ENCODE measurements at regions not wholly inside any gene's neighbourhood (a gene's known extent, or its start where the extent isn't known, plus 50 kb on each side); places are given as distances from the start of the nearest gene placed in this dataset.

DNA sequence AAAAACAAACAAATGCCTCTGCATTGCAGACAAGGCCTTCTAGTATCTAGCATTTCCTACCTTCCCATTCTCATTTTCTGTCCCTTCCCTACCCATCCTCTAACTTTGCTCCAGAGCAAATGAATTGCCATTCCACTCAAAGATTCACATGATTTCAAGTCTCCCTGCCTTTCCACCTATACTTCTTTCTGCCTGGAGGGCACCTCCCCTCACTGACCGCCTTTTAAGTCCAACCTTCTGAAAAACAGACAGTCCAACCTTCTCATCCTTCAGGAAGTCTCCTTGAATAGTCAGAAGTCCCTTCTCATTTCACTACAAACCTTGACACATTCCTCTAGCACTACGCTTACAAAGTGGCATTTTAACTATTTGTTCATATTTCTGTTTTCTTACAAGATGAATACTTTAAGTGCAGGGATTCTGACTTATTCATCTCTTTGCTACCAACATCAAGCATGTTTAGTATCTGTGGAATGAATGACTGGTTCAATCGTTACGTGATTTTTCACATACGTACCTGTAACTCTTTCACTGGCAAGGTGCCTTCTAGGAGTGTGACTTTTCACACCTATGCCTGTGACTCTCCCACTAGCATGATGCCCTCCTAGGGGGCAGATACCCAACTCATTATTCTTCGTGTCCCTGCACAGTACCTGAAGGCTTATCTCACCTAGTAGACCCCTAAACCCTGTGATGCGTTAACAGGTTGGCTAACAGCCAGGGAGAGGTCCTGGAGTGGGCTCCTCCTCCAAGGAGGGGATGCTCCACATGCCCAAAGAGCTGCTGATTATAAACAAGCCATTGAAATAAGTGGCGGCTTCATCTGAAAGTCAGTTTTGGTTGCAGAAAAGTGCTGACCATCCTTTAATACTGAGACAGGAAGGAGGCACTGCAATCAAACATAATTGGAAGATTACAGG, 356.2 kb downstream of the MYCN start:
- DNase-seq (ENCODE audit: low read depth in 2 of 2), result no peak

DNA sequence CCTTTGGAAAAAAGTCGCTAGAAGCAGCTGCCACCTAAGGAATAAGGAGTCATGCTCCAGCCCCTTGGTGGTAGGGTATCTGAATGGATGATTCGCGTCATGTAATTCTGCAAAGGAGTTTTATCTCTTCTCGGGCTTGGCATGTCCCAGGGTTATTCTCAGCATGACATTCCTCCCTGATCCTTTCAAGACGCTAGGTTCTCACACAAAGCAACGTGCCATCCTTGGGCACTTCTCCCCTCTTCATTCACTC, 355.6 kb downstream of the MYCN start:
- DNase-seq (ENCODE audit: low read depth in 2 of 2), result no peak

DNA sequence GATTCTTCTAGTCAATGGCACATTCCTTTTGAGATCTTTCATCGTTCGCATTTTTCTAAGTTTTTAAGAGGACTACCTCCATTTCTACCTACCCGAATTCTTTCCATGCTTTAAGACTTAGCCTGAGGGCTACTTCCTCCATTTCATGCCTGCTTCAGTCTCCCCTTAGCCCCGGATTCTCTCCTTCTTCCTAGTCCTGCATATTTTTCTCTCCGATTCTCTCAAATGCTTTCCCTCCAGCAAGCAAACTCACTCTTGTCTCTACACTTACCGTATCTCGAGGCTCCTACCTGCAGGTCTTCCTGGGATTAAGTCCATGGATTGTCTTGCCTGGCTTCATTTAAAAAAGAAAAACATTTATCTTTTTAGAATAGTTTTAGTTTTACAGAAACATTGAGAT, 354.4 kb downstream of the MYCN start:
- DNase-seq (ENCODE audit: low read depth in 2 of 2), result no peak

DNA sequence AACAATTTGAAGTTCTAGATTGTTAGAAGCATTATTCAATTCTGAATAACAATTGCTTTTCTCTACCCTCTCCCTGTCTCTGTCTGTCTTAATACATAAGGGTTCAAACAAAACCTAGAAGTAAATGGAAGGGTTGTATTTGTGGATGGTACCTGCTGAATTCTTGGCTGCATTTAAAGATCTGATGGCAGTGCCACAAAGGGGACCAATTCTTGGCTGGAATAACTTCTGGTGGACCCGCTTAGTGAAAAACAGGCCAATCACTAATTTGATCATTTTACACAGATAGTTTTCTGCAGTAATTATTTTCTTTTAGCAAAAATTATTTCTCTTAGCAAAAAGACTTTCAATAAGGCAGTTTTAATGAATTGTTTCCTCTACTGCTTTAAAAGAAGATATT, 353.5 kb downstream of the MYCN start:
- no peak for DNase-seq (ENCODE audit: low read depth in 2 of 2)

DNA sequence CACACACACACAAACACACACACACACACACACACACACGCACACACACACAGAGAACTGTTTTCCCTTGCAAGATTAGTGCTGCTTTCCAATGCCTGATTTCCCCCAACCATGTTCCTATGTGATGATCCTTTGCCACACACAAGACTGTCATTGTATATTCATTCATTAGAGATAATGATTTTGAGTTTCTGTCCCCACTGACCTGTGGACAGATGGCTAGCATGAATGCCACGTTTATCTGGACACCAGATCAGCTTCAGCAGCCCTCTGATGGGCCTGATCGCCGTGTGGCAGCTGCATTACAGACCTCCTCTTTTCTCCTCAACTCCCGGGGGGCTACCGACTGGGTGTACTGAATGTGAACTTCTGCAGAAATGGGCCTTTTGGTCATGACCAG, 353.0 kb downstream of the MYCN start:
- no peak for DNase-seq (ENCODE audit: low read depth in 2 of 2)

DNA sequence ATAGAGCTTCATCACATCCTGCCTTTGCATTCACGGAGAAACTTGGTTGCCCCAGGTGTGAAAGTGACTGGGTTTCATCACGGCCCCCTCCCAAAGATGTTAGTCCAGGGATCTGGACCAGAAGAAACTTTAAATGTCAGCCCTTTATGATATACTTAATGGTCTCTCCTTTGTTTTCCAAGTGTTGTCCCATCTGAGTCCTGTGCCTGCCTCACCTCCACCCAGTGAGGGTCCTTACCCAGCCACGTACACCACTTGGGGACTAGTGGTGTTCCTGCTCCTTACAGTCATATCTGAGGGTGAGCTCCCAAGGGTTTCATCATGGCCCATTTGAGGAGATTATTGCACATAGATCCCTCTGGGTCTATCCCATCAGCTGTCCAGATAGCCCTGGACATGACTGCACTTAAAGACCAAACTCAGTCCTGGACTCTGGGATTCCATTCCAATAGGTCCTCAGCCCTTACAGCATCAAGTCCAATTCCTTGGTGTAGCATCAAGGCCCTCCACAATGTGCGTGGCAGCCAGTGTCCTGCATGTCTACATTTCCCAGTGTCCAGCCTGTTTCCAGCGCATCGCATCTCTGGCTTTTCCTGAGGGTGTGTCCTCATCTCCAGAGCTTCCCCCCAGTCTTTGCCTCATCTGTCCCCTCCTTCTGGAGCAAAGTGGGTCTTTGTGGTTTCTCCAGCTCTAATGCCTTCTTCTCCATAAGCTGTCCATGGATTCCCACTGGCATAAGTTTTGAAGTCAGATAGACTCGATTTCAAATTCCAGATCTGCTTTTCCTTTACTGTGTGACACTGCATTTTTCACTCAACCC, 351.6 kb downstream of the MYCN start:
- DNase-seq (ENCODE audit: low read depth in 2 of 2), result no peak

DNA sequence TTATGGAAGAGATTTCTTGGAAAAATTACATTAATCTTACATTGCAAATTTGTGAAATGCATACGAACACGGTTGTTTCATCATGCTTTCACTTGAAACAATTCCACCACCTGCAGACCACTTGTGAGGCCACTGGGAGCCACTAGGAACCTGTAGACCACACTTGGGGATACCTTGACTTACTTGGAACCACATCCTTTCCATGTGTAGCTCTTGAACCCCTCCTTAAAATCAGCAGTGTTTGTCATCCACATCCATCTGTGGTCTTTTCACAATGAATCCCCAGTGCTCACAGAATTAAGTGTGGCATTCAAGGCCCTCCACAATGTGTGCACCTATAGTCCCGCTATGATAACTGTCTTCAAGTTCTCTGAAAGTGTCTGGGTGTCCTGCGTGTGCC, 350.9 kb downstream of the MYCN start:
- no peak for DNase-seq (ENCODE audit: low read depth in 2 of 2)

DNA sequence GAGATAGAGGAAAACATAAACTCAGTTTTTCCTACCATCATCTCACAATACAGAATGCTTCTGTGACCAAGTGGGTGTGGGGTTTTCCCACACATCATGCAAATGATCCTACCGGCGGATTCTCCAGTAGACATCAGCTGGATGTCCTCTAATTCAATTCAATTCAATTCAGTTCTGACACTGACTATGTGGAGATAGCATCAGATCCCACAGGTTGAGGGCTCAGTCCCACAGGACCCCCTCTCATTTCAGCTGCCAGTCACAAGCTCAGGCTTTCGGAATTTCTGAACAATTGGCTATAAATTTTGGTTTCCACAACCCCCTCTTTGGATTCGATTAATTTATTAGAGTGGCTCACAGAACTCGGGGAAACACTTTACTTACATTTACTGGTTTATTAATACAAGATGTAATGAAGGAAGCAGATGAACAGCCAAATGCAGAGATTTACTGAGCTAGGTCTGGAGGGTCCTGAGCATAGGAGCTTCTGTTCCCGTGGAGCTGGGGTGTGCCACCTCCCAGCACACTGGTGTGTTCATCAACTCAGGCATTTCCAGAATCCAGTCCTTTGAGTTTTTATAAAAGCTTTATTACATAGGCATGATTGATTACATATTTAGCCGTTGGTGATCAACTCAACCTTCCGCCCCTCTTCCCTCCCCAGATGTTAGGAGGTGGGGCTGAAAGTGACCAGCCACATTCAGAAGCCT, 350.1 kb downstream of the MYCN start:
- DNase-seq (ENCODE audit: low read depth in 2 of 2), result no peak

DNA sequence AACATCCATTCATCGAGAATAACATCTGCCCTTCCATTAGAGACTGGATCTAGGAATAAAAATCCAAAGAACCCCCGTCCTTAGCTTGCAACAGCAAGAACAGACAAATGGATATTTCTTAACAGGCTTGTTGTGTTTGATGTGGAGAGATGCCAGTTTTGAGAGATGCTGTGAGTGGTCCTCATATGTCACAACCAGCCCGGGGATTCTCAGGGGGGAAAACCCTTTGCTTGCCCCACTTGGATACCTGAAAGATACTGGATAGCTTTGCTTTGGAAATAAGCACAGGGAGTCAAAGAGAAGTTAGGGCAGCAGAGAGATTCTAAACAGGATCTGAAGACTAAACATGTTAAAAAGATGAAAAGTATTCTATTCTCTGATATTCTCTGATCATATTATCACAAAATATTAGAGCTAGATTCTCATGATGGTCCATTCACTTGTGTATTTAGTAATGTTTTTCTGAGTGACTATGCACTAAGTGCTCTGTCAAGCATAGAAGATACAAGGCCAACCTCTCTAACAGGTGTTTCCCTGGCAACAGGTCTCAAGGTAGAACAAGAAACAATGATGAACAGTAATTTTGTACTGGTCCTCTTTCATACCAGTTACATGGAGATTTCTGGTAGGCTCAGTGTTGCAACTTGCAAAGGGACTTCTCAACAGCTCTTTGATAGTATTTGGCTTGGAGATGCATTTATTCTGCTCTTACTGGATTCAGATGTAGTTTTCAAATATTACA, 348.2 kb downstream of the MYCN start:
- DNase-seq (ENCODE audit: low read depth in 2 of 2), result no peak

DNA sequence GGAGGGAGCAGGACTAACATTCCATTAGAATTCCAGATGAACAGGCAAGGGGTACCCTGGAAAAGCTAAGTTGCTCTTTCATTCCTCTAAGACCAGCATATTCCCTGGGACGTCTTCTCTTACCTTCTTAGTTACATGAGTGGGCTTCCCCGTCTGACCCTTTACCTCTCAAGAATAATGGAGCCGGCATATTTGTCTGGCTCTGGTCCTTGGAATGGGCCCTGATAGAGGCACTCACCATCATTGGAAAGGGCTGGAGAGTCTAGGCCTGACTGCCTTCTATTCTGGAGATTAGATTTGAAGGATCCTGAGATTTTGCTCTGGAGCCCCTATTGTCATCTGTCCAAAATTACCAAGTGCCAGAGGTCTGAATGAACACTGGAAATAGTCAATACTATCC, 347.5 kb downstream of the MYCN start:
- DNase-seq (ENCODE audit: low read depth in 2 of 2), result no peak

DNA sequence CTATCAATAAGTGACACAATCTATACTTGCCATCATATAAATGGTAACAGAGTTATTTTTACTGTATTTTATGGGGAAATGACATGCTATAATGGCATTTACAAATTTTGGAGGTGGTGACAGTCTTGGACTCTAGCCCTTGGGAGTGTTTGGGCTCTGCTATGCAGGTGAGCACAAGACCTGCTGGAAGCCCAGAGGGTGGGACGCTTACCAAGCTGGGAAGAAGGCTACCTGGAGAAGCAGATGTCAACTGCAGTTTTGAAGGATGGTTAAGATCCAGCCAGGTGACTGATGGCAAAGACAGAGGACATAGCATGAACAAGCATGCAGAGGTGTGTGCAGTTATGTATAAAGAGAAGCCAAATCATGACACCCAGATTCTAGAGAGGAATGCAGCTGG, 346.9 kb downstream of the MYCN start:
- DNase-seq (ENCODE audit: low read depth in 2 of 2), result no peak

DNA sequence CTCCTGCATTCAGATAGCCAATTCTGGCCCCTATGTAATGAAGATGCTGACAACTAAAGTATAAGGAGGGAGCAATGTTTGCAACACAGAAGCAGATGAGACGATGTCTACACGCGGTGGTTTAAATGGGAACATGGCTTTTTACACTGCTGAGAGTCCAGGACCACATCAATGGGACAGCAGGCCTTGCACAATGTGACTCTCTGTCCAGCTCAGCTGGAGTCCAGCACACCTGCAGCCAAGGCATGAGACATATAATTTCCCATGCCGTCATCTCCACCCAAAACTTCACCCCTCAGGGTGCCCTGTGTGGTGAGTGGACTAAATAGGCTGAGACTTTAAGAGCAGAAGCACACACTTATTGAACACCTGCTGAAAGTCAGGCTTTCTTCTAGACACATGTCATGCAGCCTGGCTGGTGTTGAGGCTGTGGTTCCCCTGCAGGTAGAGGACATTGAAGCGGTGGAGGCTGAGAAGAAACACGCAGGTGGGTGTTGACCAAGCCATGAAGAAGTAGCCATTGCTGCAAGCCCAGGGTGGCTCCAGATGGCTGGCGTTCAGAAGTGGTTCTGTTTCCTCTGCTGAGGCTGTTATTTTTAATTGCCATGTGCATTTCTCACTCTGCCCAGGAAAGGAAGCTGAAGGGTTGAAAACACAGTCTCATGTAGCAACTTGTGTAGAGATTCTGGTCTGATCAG, 345.6 kb downstream of the MYCN start:
- DNase-seq (ENCODE audit: low read depth in 2 of 2), result no peak

DNA sequence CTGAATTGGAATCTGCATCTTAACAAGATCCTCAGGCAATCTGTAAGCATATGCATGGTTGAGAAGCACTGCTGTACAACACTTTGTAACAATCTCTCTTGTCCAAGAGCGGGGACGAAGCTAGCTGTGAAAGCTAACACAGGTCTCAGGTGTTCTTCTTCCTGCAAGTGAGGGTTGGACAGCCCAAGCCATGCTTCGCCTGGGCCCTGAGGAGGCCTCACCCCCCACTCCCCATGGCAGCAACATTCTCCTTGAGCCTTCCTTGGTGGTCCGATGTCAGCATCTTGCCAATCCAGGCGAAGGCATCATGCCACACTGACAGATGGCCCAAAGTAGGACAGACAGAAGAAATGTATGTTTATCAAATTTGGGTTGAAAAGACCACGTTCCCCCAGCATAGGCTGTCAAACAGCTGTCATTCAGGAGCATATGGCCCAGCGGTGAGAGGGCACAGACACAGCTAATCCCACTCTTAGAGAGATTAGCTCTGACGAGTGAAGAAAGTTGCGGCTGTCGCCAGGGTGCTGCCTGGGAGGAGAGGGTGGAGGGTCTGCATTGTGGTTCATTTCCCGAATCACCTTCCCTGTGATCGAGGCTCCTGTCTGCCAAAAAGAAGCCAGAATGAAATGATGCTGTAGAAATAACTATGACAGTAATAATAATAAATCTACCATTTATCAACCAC, 344.7 kb downstream of the MYCN start:
- no peak for DNase-seq (ENCODE audit: low read depth in 2 of 2)

DNA sequence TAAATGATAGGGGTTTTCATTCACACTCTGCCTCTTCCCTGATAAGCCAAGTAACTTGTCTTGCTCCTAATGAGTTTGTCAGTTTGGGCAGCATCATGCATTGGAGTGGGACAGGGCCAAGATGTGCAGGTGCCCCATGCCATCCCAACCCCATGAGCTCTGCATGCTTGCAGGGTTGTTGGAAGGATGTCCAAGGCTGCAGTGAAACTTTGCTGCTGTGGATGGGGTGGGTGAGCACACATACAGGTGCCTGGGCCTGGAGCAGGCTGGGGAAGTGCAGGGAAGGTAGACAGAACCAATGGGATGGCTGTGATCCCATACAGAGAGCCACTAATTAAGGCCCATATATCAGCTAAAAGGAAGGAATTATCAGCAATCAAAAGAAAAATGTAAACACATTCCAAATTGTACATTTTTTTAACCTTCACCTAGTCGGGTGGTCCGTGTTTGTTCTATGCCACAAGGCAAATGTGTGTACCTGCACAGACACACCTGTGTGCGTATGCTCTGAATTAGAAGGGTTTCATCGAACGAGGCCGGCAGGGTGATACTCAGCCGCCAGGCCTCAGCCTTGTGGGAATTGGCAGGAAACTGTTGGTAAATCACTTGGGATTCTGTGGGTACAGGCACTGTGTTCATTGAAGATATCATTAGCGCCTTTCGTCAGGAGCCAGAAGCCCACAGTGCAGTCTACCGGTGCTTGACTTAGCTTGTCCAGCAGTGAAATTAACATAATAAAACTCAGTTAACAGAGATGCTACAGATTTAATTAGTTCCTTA, 342.9 kb downstream of the MYCN start:
- no peak for DNase-seq (ENCODE audit: low read depth in 2 of 2)

DNA sequence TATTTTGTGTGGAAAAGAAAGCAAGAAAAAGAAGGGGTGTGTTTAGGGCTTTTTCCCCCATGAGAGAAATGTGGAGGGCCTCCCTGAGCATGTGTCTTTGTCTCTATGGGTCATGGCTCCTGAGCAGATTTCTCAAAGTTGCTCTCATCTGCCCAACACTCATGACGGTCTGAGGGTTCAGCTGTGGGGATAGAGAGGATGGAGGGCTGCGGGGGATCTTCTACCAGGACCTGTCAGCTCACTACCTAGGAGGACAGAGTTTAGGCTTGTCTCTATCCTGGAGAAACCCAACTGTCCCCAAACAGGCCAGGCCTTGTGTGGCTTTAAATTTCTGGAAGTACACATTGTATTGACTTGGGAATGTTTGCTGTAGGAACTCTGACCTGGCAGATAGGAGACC, 342.2 kb downstream of the MYCN start:
- no peak for DNase-seq (ENCODE audit: low read depth in 2 of 2)

DNA sequence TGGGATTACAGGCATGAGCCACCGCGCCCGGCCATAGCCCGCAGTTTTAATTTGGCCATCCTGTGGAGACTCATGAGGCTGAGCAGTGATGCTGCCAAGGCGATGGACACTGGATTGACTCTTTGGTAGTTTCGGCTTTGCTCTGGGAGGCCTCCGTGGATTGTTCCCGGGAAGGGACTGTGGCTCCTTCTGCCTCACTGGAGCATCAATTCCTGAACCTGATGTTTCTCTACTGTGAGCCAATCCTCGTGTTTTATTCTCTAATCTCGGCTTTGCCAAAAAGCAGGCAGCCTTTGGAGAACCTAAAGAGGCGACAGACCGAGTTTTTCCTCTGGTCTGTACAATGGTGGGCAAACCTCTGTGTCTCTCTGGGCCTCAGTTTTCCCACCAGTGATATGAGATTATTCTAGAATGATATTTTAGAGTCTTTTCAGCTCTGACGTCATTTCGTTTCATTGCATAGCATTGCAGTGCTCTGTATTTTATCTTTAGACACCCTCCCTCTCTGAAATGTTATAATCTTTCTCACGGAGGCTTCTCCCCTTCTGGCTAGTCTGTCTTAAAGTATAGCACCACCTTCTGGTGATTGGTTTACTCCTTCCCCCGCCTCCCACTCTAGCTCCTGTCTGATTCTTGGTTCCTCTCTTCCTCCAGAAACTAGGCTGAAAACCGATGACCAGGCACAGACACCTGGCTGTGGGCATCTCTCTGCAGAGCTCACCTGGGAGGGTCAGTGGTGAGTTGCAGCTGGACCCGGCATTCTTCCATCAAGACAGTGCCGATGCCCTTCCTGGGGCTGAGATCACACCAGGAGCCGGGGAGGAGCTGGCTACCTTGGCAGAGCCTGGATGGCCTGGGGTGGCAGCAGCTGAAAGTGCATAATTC, 341.3 kb downstream of the MYCN start:
- DNase-seq (ENCODE audit: low read depth in 2 of 2), result no peak

DNA sequence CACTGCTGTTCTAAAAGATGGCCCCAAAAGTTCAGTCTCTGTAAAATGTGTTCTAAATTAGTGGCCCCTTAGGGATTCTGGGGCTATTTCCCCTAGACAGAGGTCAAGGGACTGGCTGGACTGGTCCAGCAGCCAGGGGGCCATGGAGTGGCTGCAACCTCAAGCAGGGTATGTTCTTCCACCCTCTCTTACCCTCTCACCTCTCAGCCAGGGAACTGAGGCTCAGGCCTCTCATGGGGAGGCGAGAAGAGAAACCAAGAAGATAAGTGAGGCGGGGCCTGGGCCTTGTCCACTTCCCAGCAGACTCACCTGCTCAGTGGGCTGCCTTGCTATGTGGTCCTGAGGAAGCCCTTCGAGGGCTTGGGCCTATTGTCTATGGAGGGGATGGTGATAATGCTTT, 339.7 kb downstream of the MYCN start:
- DNase-seq (ENCODE audit: low read depth in 2 of 2), result no peak

DNA sequence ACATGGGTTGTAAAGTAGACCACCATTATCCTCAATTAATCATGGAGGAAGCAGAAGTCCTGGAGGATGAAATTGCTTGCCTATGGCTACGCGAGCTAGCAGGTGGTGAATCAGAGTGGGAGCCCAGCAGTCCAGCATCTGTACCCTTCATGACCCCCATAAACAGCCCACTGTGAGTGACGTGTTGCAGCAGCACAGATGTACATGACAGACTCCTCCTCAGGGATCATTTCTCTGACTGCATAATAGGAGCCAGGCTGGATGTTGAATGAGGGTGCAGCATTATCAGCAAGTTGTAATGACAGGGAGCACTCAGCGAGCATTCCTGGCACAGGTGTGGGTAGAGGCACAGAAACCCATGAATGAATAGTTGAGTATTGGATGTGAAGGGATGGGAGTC, 339.3 kb downstream of the MYCN start:
- no peak for DNase-seq (ENCODE audit: low read depth in 2 of 2)

DNA sequence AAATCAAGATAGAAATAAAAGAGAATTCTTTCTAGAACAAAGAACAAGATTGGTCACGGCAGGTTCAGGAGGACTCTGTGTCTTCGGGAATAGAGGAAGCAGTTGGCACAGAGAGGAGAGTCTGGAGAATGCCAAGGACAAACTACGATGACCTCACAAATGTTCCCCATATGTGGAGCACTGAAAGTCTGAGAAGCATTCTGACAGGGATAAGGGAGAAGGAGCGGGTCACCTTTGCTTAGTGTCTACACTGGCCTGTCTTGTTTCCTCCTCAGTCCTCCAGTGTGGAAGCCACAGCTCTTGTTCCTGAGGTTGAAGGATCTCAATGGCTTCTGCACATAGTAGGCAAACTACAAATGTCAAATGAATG, 338.8 kb downstream of the MYCN start:
- no peak for DNase-seq (ENCODE audit: low read depth in 2 of 2)
